HEK293T (cell line): ENCODE measurements at regions not wholly inside any gene's neighbourhood (a gene's known extent, or its start where the extent isn't known, plus 50 kb on each side); places are given as distances from the start of the nearest gene placed in this dataset.

ENCODE experiments used
- ARNT ChIP-seq: fragments of 450-650 bp; IDR thresholded peaks from 2 replicates; pipeline ENCODE4 v1.6.1; 2017; ENCODE audit warnings: mild to moderate bottlenecking
- BHLHE40 ChIP-seq: fragments of 450-650 bp; IDR thresholded peaks from 2 replicates; pipeline ENCODE4 v1.6.1; 2016; ENCODE audit warnings: mild to moderate bottlenecking, moderate library complexity, borderline replicate concordance
- CTBP1 ChIP-seq: fragments of 450-650 bp; IDR thresholded peaks from 2 replicates; pipeline ENCODE4 v1.6.1; 2016; ENCODE audit warnings: borderline replicate concordance
- ELF4 ChIP-seq: fragments of 450-650 bp; IDR thresholded peaks from 2 replicates; pipeline ENCODE4 v1.6.1; 2017; ENCODE audit warnings: antibody characterized with exemption
- FOXK2 ChIP-seq: fragments of 450-650 bp; IDR thresholded peaks from 2 replicates; pipeline ENCODE4 v1.6.1; 2016; ENCODE audit warnings: mild to moderate bottlenecking
- FOXM1 ChIP-seq: fragments of 450-650 bp; IDR thresholded peaks from 2 replicates; pipeline ENCODE4 v1.6.1; 2017; ENCODE audit warnings: mild to moderate bottlenecking, borderline replicate concordance
- L3MBTL2 ChIP-seq: fragments of 450-650 bp; conservative IDR thresholded peaks from 2 replicates; pipeline ENCODE4 v1.6.1; 2016; ENCODE audit warnings: mild to moderate bottlenecking
- NFRKB ChIP-seq: fragments of 450-650 bp; IDR thresholded peaks from 2 replicates; pipeline ENCODE4 v1.6.1; 2016; ENCODE audit warnings: mild to moderate bottlenecking, moderate library complexity
- PKNOX1 ChIP-seq: fragments of 450-650 bp; IDR thresholded peaks from 2 replicates; pipeline ENCODE4 v1.6.1; 2016
- SP1 ChIP-seq: fragments of 450-650 bp; IDR thresholded peaks from 2 replicates; pipeline ENCODE4 v1.6.1; 2017
- SUZ12 ChIP-seq: fragments of 450-650 bp; IDR thresholded peaks from 2 replicates; pipeline ENCODE4 v1.6.1; 2016; ENCODE audit warnings: mild to moderate bottlenecking
- TARDBP ChIP-seq: fragments of 450-650 bp; IDR thresholded peaks from 2 replicates; pipeline ENCODE4 v1.6.1; 2016

- TF ChIP-seq TARDBP (no peak), SP1 (no peak), FOXK2 (no peak), SUZ12 (no peak), NFRKB (no peak), L3MBTL2 (no peak), BHLHE40 (no peak), ARNT (no peak), ELF4 (no peak), FOXM1 (no peak), PKNOX1 (no peak), CTBP1 (no peak)
Measured at GRCh38 chr12:71356569-71356968, 83.0 kb upstream of the LGR5 start.
